ENCODE measurements at regions not wholly inside any gene's neighbourhood (a gene's known extent, or its start where the extent isn't known, plus 50 kb on each side); places are given as distances from the start of the nearest gene placed in this dataset.

GRCh38 chr2:61710711-61711110 lies 143.1 kb downstream of the FAM161A start:
- Histone ChIP-seq H4K20me1 (ENCODE audit: insufficient read depth, low read length) (no peaks in the 10 kb centered on the region), H2AFZ (ENCODE audit: low read length) (no peak overlapping the region), H3K36me3 (ENCODE audit: insufficient read depth, low read length) (no peaks in the 10 kb centered on the region), H3K9me3 (ENCODE audit: low read length) (no peaks in the 10 kb centered on the region), H3K79me2 (ENCODE audit: insufficient read depth, low read depth, low read length) (no peaks in the 10 kb centered on the region), H3K4me3 (ENCODE audit: low read depth, low read length, poor library complexity, severe bottlenecking) (no peak overlapping the region), H3K4me2 (ENCODE audit: low read length) (no peak overlapping the region), H3K27ac (ENCODE audit: low read depth, low read length, poor library complexity, severe bottlenecking) (no peak overlapping the region), H3K9me2 (ENCODE audit: insufficient read depth, low read length) (no peaks in the 10 kb centered on the region), H3K4me1 (ENCODE audit: insufficient read depth, low read length, poor library complexity, severe bottlenecking) (no peaks in the 10 kb centered on the region)
- intact Hi-C loops (cut with micrococcal nuclease; ENCODE audit: unreplicated experiment) = no loop called here
- BruUV-seq (replicated peaks) = no TSS peak
- no peak for DNase-seq (ENCODE audit: low spot score)
- ChIA-PET CTCF (ENCODE audit: unreplicated experiment) (no interaction called here), POLR2A (interaction anchor here (0.5 to 0.7 kb wide), 2 partner anchors 97 to 616 kb away, joined by 3 read pairs; no protein-coding TSS in a partner anchor)
- no peak for TF ChIP-seq EZH2phosphoT487 (IDR thresholded peaks at IDR 0.05; ENCODE audit: borderline replicate concordance, low read depth, low read length)
- TF ChIP-seq CTCF (conservative IDR thresholded peaks at IDR 0.05; ENCODE audit: low read length) = no peak

GRCh38 chr2:61707984-61708852 lies 145.6 kb downstream of the FAM161A start:
- intact Hi-C loops (cut with micrococcal nuclease; ENCODE audit: unreplicated experiment) = no loop called here
- Histone ChIP-seq H3K9me3 (ENCODE audit: low read length) (no peaks in the 10 kb centered on the region), H3K4me2 (ENCODE audit: low read length) (no peak overlapping the region), H3K4me1 (ENCODE audit: insufficient read depth, low read length, poor library complexity, severe bottlenecking) (no peaks in the 10 kb centered on the region), H3K4me3 (ENCODE audit: low read depth, low read length, poor library complexity, severe bottlenecking) (no peak overlapping the region), H2AFZ (ENCODE audit: low read length) (no peak overlapping the region), H3K36me3 (ENCODE audit: insufficient read depth, low read length) (no peaks in the 10 kb centered on the region), H3K27ac (ENCODE audit: low read depth, low read length, poor library complexity, severe bottlenecking) (no peak overlapping the region), H3K79me2 (ENCODE audit: insufficient read depth, low read depth, low read length) (no peaks in the 10 kb centered on the region), H4K20me1 (ENCODE audit: insufficient read depth, low read length) (no peaks in the 10 kb centered on the region), H3K9me2 (ENCODE audit: insufficient read depth, low read length) (no peaks in the 10 kb centered on the region)
- BruUV-seq (replicated peaks) = no TSS peak
- DNase-seq (ENCODE audit: low spot score) = no peak
- POLR2A ChIA-PET = interaction anchor here (0.6 to 0.8 kb wide), 2 partner anchors 44 to 197 kb away, joined by 3 to 7 read pairs; no protein-coding TSS in a partner anchor
- TF ChIP-seq CTCF (conservative IDR thresholded peaks at IDR 0.05; ENCODE audit: low read length) = no peak
- TF ChIP-seq EZH2phosphoT487 (IDR thresholded peaks at IDR 0.05; ENCODE audit: borderline replicate concordance, low read depth, low read length) = no peak
- CTCF ChIA-PET (ENCODE audit: unreplicated experiment) = no interaction called here

- POLR2A ChIA-PET = no interaction called here
- no peak for DNase-seq (ENCODE audit: low spot score)
- intact Hi-C loops (cut with micrococcal nuclease; ENCODE audit: unreplicated experiment) = no loop called here
Measured at GRCh38 chr2:61705625-61706024, 148.2 kb downstream of the FAM161A start.

More at GRCh38 chr2:61705625-61706024, 148.2 kb downstream of the FAM161A start:
- H3K9me2 ChIP-seq (ENCODE audit: insufficient read depth, low read length) = no peaks in the 10 kb centered on the region
- H3K9me3 ChIP-seq (ENCODE audit: low read length) = no peaks in the 10 kb centered on the region
- H4K20me1 ChIP-seq (ENCODE audit: insufficient read depth, low read length) = no peaks in the 10 kb centered on the region
- H2AFZ ChIP-seq (ENCODE audit: low read length) = no peak overlapping the region
- TF ChIP-seq CTCF (conservative IDR thresholded peaks at IDR 0.05; ENCODE audit: low read length) (no peak), EZH2phosphoT487 (IDR thresholded peaks at IDR 0.05; ENCODE audit: borderline replicate concordance, low read depth, low read length) (no peak)
- no peaks in the 10 kb centered on the region for H3K79me2 ChIP-seq (ENCODE audit: insufficient read depth, low read depth, low read length)
- H3K27ac ChIP-seq (ENCODE audit: low read depth, low read length, poor library complexity, severe bottlenecking) = no peak overlapping the region
- H3K4me3 ChIP-seq (ENCODE audit: low read depth, low read length, poor library complexity, severe bottlenecking) = no peak overlapping the region
- H3K4me2 ChIP-seq (ENCODE audit: low read length) = no peak overlapping the region
- H3K36me3 ChIP-seq (ENCODE audit: insufficient read depth, low read length) = no peaks in the 10 kb centered on the region
- no TSS peak for BruUV-seq (replicated peaks)
- CTCF ChIA-PET (ENCODE audit: unreplicated experiment) = no interaction called here
- no peaks in the 10 kb centered on the region for H3K4me1 ChIP-seq (ENCODE audit: insufficient read depth, low read length, poor library complexity, severe bottlenecking)
